ENCODE measurements at regions not wholly inside any gene's neighbourhood (a gene's known extent, or its start where the extent isn't known, plus 50 kb on each side); places are given as distances from the start of the nearest gene placed in this dataset.

DNA sequence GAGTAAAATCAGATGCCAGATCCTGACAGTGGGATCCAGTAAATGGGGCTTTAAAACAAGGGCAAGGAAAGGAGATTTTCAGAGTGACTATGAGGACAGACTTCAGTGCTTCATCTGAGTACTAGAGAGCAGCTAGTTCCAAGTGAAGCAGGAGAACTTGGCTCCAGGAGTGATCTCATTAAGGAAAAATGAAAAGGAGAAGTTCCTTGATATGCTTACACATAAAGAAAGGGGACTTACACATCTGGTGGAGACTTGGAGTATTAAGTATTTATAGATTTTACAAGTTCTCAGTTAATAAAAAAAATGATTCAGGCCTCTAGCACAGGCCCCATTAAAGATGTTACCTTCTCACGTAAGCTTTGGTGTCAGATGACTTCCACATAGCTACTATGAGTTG, 105.8 kb downstream of the ICOS start:
- DNase-seq (ENCODE audit: low read depth) = no peak
- no peak overlapping the region for H3K4me3 ChIP-seq (replicated peaks; ENCODE audit: low read depth, low read length)
- TF ChIP-seq CTCF (IDR thresholded peaks at IDR 0.05; ENCODE audit: low read length, missing control alignments) = no peak

- no peak for DNase-seq (ENCODE audit: low read depth)
- H3K4me3 ChIP-seq (replicated peaks; ENCODE audit: low read depth, low read length) = no peak overlapping the region
- no peak for TF ChIP-seq CTCF (IDR thresholded peaks at IDR 0.05; ENCODE audit: low read length, missing control alignments)
These were observed 109.6 kb downstream of the ICOS start for GRCh38 chr2:204046145-204046544.

DNA sequence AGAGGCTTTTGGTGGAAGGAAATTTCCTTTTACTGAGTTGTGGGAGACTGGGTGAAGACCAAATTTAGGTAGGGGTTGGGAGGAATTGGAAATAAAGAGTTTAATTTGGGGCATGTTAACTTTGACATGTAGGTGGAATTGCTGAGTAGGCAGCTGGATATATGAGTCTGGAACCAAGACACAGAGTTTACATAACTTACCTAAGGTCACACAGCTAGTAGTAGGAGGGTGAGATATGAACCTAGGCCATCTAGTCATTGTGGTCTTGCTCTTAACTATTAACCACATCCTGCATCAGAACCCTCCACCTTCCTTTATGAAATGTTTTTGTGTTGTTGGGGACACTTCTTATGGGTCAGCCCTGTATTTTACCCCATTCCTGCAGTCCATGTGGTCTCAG, 113.1 kb downstream of the ICOS start:
- H3K4me3 ChIP-seq (replicated peaks; ENCODE audit: low read depth, low read length) = no peak overlapping the region
- no peak for DNase-seq (ENCODE audit: low read depth)
- TF ChIP-seq CTCF (IDR thresholded peaks at IDR 0.05; ENCODE audit: low read length, missing control alignments) = no peak

DNA sequence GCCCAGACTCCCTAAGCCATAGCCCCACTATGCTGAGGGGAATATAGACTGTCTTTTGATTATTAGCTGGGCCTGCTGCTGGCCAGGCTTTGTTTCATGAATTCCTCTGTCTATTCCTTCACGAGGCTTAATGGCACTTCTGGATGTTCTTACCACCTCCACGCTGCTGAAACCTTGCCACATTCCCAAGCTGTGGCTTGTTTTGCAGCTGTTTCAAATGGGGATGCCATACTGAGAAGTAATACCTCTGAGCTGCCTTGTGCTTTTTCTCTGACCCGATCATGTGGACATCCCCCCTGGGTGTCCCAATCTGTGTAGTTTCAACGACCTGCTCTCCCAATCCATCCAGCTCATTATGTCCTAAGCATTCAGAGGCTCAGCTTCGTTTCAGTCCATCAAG, 114.1 kb downstream of the ICOS start:
- no peak overlapping the region for H3K4me3 ChIP-seq (replicated peaks; ENCODE audit: low read depth, low read length)
- no peak for DNase-seq (ENCODE audit: low read depth)
- no peak for TF ChIP-seq CTCF (IDR thresholded peaks at IDR 0.05; ENCODE audit: low read length, missing control alignments)

DNA sequence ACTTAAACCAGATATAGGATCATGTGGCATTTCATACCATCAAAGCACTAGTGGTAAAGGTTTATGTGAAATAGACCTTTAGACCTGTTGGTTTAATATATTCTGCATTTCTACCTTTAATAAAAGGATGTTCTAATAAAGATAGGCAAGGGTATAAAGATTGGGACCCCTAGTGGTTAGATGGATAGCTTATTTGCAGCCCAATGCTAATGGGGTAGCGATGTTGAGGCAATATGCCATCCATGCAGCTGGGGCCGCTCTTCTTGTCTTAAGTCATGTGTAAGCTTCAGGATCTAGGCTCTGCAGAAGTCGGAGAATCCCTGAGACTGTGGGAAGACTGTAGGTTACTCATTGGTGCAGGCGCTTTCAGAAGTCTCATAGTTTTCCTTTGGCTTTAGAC, 114.9 kb downstream of the ICOS start:
- TF ChIP-seq CTCF (IDR thresholded peaks at IDR 0.05; ENCODE audit: low read length, missing control alignments) = peak; percentile 6
- no peak overlapping the region for H3K4me3 ChIP-seq (replicated peaks; ENCODE audit: low read depth, low read length)
- no peak for DNase-seq (ENCODE audit: low read depth)

DNA sequence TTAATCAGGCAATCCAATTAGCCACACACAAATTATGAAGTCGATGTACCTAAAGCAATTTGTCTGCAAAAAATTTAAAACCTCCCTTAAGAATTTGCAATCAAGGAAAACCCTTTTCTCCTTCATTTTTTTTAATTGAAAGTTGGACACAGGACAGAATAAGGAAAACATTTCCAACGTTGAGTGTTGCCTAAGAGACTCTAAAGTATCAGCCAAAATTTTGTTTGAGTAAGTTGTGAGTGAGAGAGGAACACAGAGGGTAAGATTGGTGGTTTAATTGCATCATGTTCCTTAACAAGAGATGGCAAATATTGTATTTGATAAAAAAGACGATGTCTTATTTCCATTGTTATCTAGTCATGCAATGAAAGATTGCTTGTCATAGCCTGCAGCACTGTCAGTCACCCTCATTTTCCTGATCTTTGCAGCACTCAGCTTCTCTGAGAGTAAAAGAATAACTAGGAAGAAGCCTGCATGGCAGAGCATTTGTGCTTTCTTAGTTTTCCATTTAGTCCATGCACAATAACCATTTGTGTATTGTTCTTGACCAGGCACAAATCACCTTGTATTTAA, 115.5 kb downstream of the ICOS start:
- no peak for DNase-seq (ENCODE audit: low read depth)
- no peak overlapping the region for H3K4me3 ChIP-seq (replicated peaks; ENCODE audit: low read depth, low read length)
- TF ChIP-seq CTCF (IDR thresholded peaks at IDR 0.05; ENCODE audit: low read length, missing control alignments) = no peak

- H3K4me3 ChIP-seq (replicated peaks; ENCODE audit: low read depth, low read length) = no peak overlapping the region
- TF ChIP-seq CTCF (IDR thresholded peaks at IDR 0.05; ENCODE audit: low read length, missing control alignments) = no peak
- DNase-seq (ENCODE audit: low read depth) = no peak
These were observed 122.5 kb downstream of the ICOS start for GRCh38 chr2:204059016-204059415.
